HepG2 (cell line): ENCODE measurements at regions not wholly inside any gene's neighbourhood (a gene's known extent, or its start where the extent isn't known, plus 50 kb on each side); places are given as distances from the start of the nearest gene placed in this dataset.

Source experiments
- ATF1 ChIP-seq: IDR thresholded peaks from 2 replicates; pipeline ENCODE4 v1.6.1; 2016; ENCODE audit warnings: mild to moderate bottlenecking, control low read depth
- E2F1 ChIP-seq: sonication (generic); formaldehyde crosslinking; IDR thresholded peaks from 2 replicates; pipeline ENCODE4 v1.5.0; 2020; ENCODE audit warnings: missing genetic modification reagents
- KMT2A ChIP-seq: sonication (generic); formaldehyde crosslinking; IDR thresholded peaks from 2 replicates; pipeline ENCODE4 v1.4.0; 2020; ENCODE audit warnings: missing genetic modification reagents
- NFE2 ChIP-seq: sonication (generic); formaldehyde crosslinking; IDR thresholded peaks from 2 replicates; pipeline ENCODE4 v1.4.0; 2020; ENCODE audit warnings: missing genetic modification reagents
- NONO ChIP-seq, 2 experiments: fragments of 450-650 bp in 1 of 2; sonication (generic) in 1 of 2; formaldehyde crosslinking in 1 of 2; IDR thresholded peaks in 1 of 2; conservative IDR thresholded peaks in 1 of 2; 2 replicates each; pipeline versions ENCODE4 v1.6.1 to v1.8.0; 2017 to 2022; ENCODE audit warnings: mild to moderate bottlenecking in 1 of 2, missing genetic modification reagents in 1 of 2, moderate library complexity in 1 of 2
- PITX1 ChIP-seq: sonication (generic); formaldehyde crosslinking; IDR thresholded peaks from 2 replicates; pipeline ENCODE4 v1.5.1; 2020; ENCODE audit warnings: mild to moderate bottlenecking, missing genetic modification reagents
- RARG ChIP-seq: sonication (generic); formaldehyde crosslinking; IDR thresholded peaks from 2 replicates; pipeline ENCODE4 v1.4.0; 2020; ENCODE audit warnings: low read depth, mild to moderate bottlenecking, missing genetic modification reagents
- SIX4 ChIP-seq: sonication (generic); formaldehyde crosslinking; IDR thresholded peaks from 2 replicates; pipeline ENCODE4 v1.4.0; 2020; ENCODE audit warnings: missing genetic modification reagents
- ZFP62 ChIP-seq: sonication (generic); formaldehyde crosslinking; IDR thresholded peaks from 2 replicates; pipeline ENCODE4 v1.4.0; 2020; ENCODE audit warnings: missing genetic modification reagents
- TF ChIP-seq, protein P1 (sequence below): sonication (generic); formaldehyde crosslinking; IDR thresholded peaks from 2 replicates; pipeline ENCODE4 v1.4.0; 2020; ENCODE audit warnings: missing genetic modification reagents, borderline replicate concordance
- TF ChIP-seq, protein P2 (sequence below): IDR thresholded peaks from 2 replicates; pipeline ENCODE4 v1.6.1; 2018; ENCODE audit warnings: missing genetic modification reagents, mild to moderate bottlenecking, missing compliant biosample characterization

- TF ChIP-seq SIX4 = no peak
- TF ChIP-seq RARG (CRISPR knock-in tag) = no peak
- no peak for TF ChIP-seq NFE2
- no peak for TF ChIP-seq ATF1 (CRISPR knock-in tag)
- TF ChIP-seq, protein P1, sequence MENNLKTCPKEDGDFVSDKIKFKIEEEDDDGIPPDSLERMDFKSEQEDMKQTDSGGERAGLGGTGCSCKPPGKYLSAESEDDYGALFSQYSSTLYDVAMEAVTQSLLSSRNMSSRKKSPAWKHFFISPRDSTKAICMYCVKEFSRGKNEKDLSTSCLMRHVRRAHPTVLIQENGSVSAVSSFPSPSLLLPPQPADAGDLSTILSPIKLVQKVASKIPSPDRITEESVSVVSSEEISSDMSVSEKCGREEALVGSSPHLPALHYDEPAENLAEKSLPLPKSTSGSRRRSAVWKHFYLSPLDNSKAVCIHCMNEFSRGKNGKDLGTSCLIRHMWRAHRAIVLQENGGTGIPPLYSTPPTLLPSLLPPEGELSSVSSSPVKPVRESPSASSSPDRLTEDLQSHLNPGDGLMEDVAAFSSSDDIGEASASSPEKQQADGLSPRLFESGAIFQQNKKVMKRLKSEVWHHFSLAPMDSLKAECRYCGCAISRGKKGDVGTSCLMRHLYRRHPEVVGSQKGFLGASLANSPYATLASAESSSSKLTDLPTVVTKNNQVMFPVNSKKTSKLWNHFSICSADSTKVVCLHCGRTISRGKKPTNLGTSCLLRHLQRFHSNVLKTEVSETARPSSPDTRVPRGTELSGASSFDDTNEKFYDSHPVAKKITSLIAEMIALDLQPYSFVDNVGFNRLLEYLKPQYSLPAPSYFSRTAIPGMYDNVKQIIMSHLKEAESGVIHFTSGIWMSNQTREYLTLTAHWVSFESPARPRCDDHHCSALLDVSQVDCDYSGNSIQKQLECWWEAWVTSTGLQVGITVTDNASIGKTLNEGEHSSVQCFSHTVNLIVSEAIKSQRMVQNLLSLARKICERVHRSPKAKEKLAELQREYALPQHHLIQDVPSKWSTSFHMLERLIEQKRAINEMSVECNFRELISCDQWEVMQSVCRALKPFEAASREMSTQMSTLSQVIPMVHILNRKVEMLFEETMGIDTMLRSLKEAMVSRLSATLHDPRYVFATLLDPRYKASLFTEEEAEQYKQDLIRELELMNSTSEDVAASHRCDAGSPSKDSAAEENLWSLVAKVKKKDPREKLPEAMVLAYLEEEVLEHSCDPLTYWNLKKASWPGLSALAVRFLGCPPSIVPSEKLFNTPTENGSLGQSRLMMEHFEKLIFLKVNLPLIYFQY = no peak
- TF ChIP-seq E2F1 (CRISPR knock-in tag) = no peak
- TF ChIP-seq ZFP62 (CRISPR knock-in tag) = no peak
- TF ChIP-seq KMT2A (CRISPR knock-in tag) = no peak
- TF ChIP-seq NONO (IDR thresholded peaks at IDR 0.05) = no peak
- TF ChIP-seq NONO (CRISPR knock-in tag; conservative IDR thresholded peaks at IDR 0.05) = no peak
- TF ChIP-seq, protein P2, sequence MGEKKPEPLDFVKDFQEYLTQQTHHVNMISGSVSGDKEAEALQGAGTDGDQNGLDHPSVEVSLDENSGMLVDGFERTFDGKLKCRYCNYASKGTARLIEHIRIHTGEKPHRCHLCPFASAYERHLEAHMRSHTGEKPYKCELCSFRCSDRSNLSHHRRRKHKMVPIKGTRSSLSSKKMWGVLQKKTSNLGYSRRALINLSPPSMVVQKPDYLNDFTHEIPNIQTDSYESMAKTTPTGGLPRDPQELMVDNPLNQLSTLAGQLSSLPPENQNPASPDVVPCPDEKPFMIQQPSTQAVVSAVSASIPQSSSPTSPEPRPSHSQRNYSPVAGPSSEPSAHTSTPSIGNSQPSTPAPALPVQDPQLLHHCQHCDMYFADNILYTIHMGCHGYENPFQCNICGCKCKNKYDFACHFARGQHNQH (CRISPR knock-in tag) = no peak
- TF ChIP-seq PITX1 = no peak
Measured at GRCh38 chr12:126936181-126936851, 1330.7 kb upstream of the TMEM132C start (continued).
